Vagina (tissue), 2 donors: ENCODE measurements at regions not wholly inside any gene's neighbourhood (a gene's known extent, or its start where the extent isn't known, plus 50 kb on each side); places are given as distances from the start of the nearest gene placed in this dataset.

ENCODE experiments used
- CTCF ChIP-seq, 3 experiments: fragments of 450-650 bp in 2 of 3; fragments of 200-600 bp in 1 of 3; sonication (generic) in 1 of 3; IDR thresholded peaks; one replicate each; pipeline ENCODE4 v1.5.1; 2017 to 2019; ENCODE audit warnings: antibody characterized with exemption in 3 of 3, mild to moderate bottlenecking in 2 of 3, moderate library complexity in 2 of 3
- POLR2AphosphoS5 ChIP-seq, 2 donors: sonication (generic); formaldehyde crosslinking; IDR thresholded peaks; one replicate each; pipeline ENCODE4 v1.9.0; 2017; ENCODE audit warnings: antibody characterized with exemption in 2 of 2, mild to moderate bottlenecking in 2 of 2, low read depth in 1 of 2; ENCODE audit not compliant: insufficient read depth in 1 of 2

DNA sequence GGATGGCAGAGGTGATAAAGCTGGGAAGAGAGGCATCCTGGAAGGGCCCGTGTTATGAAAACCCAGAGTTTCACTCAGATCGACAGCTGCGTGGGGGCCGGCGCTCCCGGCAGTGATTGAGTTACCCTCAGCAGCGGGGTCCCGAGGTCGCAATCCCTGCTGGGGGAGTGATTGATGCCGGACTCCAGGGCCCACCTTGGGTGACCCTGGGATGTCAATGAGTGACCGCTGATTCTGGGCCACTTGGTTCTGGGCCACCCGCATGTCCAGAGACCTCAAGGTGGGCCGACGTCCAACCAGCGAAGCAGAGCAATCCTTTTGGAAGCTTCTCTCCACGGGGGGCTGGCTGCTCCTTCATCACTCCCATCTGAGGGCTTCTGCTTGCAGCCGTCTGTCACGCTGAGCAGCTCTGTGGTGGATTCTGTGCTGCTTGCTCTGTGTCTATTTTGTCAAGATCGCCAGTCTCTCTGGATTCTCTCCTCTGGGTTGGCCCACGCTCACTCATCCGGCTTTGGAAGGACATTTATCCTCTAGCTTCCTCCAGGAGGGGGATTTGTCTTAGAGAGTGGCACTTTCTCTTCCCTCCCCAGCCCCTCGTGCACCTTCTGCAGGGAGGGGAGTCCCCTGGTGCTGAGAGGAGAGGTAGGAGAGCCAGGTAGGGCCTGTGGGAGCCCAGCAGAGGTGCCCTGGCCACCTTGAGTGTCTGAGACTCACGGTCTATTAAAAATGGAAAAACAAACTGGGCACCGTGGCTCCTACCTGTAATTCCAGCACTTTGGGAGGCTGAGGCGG is 110.9 kb upstream of the C1orf174 start:
- no peak for TF ChIP-seq CTCF (IDR thresholded peaks at IDR 0.05)
- no peak for TF ChIP-seq POLR2AphosphoS5 (IDR thresholded peaks at IDR 0.05; ENCODE audit: insufficient read depth in 1 of 2, low read depth in 1 of 2)
